IPS-NIHi7 (cell line): ENCODE measurements at regions not wholly inside any gene's neighbourhood (a gene's known extent, or its start where the extent isn't known, plus 50 kb on each side); places are given as distances from the start of the nearest gene placed in this dataset.
"Not testable (repeated sequence)": the region's sequence is repeated elsewhere in the genome, so short reads cannot be mapped to it uniquely, and the experiment has no call there.

Source experiments
- DNase-seq: peaks from one replicate; pipeline ENCODE4 v3.0.0; 2012; ENCODE audit warnings: mixed read lengths; ENCODE audit errors: extremely low spot score

- DNase-seq, result no peak
Measured at GRCh38 chr21:27534206-27534605, 567.3 kb upstream of the ADAMTS5 start.

GRCh38 chr21:27532076-27532475, 565.2 kb upstream of the ADAMTS5 start:
- no peak for DNase-seq

GRCh38 chr21:27528697-27529096, 561.8 kb upstream of the ADAMTS5 start:
- DNase-seq, result no peak

GRCh38 chr21:27526451-27526850, 559.6 kb upstream of the ADAMTS5 start:
- DNase-seq, result no peak

- DNase-seq, result no peak
Measured at GRCh38 chr21:27525780-27526179, 558.9 kb upstream of the ADAMTS5 start.

- no peak for DNase-seq
Measured at GRCh38 chr21:27519361-27519760, 552.5 kb upstream of the ADAMTS5 start.

- not testable (repeated sequence) for DNase-seq
Measured at GRCh38 chr21:27517177-27517576, 550.3 kb upstream of the ADAMTS5 start.

GRCh38 chr21:27515676-27516075, 548.8 kb upstream of the ADAMTS5 start:
- no peak for DNase-seq

GRCh38 chr21:27513825-27514224, 546.9 kb upstream of the ADAMTS5 start:
- DNase-seq, result no peak

GRCh38 chr21:27513016-27513415, 546.1 kb upstream of the ADAMTS5 start:
- no peak for DNase-seq

- no peak for DNase-seq
Measured at GRCh38 chr21:27511233-27511632, 544.3 kb upstream of the ADAMTS5 start.

GRCh38 chr21:27507695-27508094, 540.8 kb upstream of the ADAMTS5 start:
- DNase-seq, result no peak

- DNase-seq, result no peak
Measured at GRCh38 chr21:27505516-27505915, 538.6 kb upstream of the ADAMTS5 start.

GRCh38 chr21:27502801-27503200, 535.9 kb upstream of the ADAMTS5 start:
- DNase-seq, result no peak

GRCh38 chr21:27498025-27498424, 531.1 kb upstream of the ADAMTS5 start:
- DNase-seq, result no peak

- no peak for DNase-seq
Measured at GRCh38 chr21:27495836-27496235, 528.9 kb upstream of the ADAMTS5 start.

GRCh38 chr21:27493542-27493941, 526.7 kb upstream of the ADAMTS5 start:
- no peak for DNase-seq

GRCh38 chr21:27487676-27488075, 520.8 kb upstream of the ADAMTS5 start:
- DNase-seq, result no peak

- no peak for DNase-seq
Measured at GRCh38 chr21:27480841-27481261, 514.0 kb upstream of the ADAMTS5 start.

GRCh38 chr21:27477296-27477695, 510.4 kb upstream of the ADAMTS5 start:
- DNase-seq, result no peak

- no peak for DNase-seq
Measured at GRCh38 chr21:27476696-27477095, 509.8 kb upstream of the ADAMTS5 start.

- no peak for DNase-seq
Measured at GRCh38 chr21:27475363-27475955, 508.6 kb upstream of the ADAMTS5 start.

GRCh38 chr21:27467366-27467765, 500.5 kb upstream of the ADAMTS5 start:
- no peak for DNase-seq

GRCh38 chr21:27466140-27466539, 499.3 kb upstream of the ADAMTS5 start:
- no peak for DNase-seq
